Ishikawa (cell line): ENCODE measurements at regions not wholly inside any gene's neighbourhood (a gene's known extent, or its start where the extent isn't known, plus 50 kb on each side); places are given as distances from the start of the nearest gene placed in this dataset.

Source experiments
- CEBPB ChIP-seq: IDR thresholded peaks from 2 replicates; pipeline ENCODE4 v1.6.1; 2012
- CREB1 ChIP-seq: IDR thresholded peaks from 2 replicates; pipeline ENCODE4 v1.6.1; 2012; ENCODE audit warnings: low read depth
- EGR1 ChIP-seq: IDR thresholded peaks from 2 replicates; pipeline ENCODE4 v1.6.1; 2012
- EP300 ChIP-seq: IDR thresholded peaks from 2 replicates; pipeline ENCODE4 v1.6.1; 2012; ENCODE audit warnings: borderline replicate concordance
- FOXM1 ChIP-seq: IDR thresholded peaks from 2 replicates; pipeline ENCODE4 v1.6.1; 2012; ENCODE audit warnings: low read depth, borderline replicate concordance
- MAX ChIP-seq: IDR thresholded peaks from 2 replicates; pipeline ENCODE4 v1.6.1; 2012
- NFIC ChIP-seq: IDR thresholded peaks from 2 replicates; pipeline ENCODE4 v1.6.1; 2012
- RAD21 ChIP-seq: IDR thresholded peaks from 2 replicates; pipeline ENCODE4 v1.6.1; 2012; ENCODE audit warnings: low read depth
- TAF1 ChIP-seq: IDR thresholded peaks from 2 replicates; pipeline ENCODE4 v1.6.1; 2012; ENCODE audit warnings: low read depth, mild to moderate bottlenecking
- TCF12 ChIP-seq: IDR thresholded peaks from 2 replicates; pipeline ENCODE4 v1.6.1; 2012; ENCODE audit warnings: low read depth
- TEAD4 ChIP-seq: IDR thresholded peaks from 2 replicates; pipeline ENCODE4 v1.6.1; 2012
- YY1 ChIP-seq: IDR thresholded peaks from 2 replicates; pipeline ENCODE4 v1.6.1; 2012; ENCODE audit warnings: low read depth
- ZBTB7A ChIP-seq: IDR thresholded peaks from 2 replicates; pipeline ENCODE4 v1.6.1; 2012; ENCODE audit warnings: low read depth
- TF ChIP-seq, protein P1 (sequence below): IDR thresholded peaks from 2 replicates; pipeline ENCODE4 v1.6.1; 2012
- TF ChIP-seq, protein P2 (sequence below): IDR thresholded peaks from 2 replicates; pipeline ENCODE4 v1.6.1; 2012; ENCODE audit warnings: low read depth, mild to moderate bottlenecking

GRCh38 chrX:9343971-9344370 lies 120.9 kb upstream of the TBL1X start:
- TF ChIP-seq TAF1 (no peak), FOXM1 (no peak), MAX (no peak), TEAD4 (no peak), YY1 (no peak), TCF12 (no peak), ZBTB7A (no peak), EP300 (no peak), CEBPB (no peak), CREB1 (no peak), EGR1 (no peak), RAD21 (no peak), NFIC (no peak)
- TF ChIP-seq, protein P1, sequence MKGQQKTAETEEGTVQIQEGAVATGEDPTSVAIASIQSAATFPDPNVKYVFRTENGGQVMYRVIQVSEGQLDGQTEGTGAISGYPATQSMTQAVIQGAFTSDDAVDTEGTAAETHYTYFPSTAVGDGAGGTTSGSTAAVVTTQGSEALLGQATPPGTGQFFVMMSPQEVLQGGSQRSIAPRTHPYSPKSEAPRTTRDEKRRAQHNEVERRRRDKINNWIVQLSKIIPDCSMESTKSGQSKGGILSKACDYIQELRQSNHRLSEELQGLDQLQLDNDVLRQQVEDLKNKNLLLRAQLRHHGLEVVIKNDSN: no peak
- TF ChIP-seq, protein P2, sequence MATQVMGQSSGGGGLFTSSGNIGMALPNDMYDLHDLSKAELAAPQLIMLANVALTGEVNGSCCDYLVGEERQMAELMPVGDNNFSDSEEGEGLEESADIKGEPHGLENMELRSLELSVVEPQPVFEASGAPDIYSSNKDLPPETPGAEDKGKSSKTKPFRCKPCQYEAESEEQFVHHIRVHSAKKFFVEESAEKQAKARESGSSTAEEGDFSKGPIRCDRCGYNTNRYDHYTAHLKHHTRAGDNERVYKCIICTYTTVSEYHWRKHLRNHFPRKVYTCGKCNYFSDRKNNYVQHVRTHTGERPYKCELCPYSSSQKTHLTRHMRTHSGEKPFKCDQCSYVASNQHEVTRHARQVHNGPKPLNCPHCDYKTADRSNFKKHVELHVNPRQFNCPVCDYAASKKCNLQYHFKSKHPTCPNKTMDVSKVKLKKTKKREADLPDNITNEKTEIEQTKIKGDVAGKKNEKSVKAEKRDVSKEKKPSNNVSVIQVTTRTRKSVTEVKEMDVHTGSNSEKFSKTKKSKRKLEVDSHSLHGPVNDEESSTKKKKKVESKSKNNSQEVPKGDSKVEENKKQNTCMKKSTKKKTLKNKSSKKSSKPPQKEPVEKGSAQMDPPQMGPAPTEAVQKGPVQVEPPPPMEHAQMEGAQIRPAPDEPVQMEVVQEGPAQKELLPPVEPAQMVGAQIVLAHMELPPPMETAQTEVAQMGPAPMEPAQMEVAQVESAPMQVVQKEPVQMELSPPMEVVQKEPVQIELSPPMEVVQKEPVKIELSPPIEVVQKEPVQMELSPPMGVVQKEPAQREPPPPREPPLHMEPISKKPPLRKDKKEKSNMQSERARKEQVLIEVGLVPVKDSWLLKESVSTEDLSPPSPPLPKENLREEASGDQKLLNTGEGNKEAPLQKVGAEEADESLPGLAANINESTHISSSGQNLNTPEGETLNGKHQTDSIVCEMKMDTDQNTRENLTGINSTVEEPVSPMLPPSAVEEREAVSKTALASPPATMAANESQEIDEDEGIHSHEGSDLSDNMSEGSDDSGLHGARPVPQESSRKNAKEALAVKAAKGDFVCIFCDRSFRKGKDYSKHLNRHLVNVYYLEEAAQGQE: no peak

DNA sequence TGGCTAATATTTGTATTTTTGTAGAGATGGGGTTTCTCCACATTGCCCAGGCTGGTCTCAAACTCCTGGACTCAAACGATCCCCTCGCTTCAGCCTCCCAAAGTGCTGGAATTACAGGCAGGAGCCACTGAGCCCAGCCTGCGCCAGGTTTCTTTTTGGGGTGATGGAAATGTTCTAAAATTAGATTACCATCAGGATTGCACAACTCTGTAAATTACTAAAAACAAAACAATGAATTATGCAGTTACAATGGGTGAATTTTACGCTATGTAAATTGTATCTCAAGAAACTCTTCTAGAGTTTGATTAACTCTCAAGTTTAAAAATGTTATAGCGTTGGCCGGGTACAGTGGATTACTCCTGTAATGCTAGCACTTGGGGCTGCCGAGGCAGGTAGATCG lies 118.9 kb upstream of the TBL1X start:
- TF ChIP-seq TCF12: no peak
- TF ChIP-seq FOXM1: no peak
- TF ChIP-seq, protein P2: no peak
- TF ChIP-seq EGR1: no peak
- TF ChIP-seq RAD21: no peak
- TF ChIP-seq, protein P1: no peak
- TF ChIP-seq CEBPB: no peak
- TF ChIP-seq YY1: no peak
- no peak for TF ChIP-seq CREB1
- no peak for TF ChIP-seq MAX
- TF ChIP-seq TEAD4: no peak
- TF ChIP-seq EP300: no peak
- no peak for TF ChIP-seq NFIC

DNA sequence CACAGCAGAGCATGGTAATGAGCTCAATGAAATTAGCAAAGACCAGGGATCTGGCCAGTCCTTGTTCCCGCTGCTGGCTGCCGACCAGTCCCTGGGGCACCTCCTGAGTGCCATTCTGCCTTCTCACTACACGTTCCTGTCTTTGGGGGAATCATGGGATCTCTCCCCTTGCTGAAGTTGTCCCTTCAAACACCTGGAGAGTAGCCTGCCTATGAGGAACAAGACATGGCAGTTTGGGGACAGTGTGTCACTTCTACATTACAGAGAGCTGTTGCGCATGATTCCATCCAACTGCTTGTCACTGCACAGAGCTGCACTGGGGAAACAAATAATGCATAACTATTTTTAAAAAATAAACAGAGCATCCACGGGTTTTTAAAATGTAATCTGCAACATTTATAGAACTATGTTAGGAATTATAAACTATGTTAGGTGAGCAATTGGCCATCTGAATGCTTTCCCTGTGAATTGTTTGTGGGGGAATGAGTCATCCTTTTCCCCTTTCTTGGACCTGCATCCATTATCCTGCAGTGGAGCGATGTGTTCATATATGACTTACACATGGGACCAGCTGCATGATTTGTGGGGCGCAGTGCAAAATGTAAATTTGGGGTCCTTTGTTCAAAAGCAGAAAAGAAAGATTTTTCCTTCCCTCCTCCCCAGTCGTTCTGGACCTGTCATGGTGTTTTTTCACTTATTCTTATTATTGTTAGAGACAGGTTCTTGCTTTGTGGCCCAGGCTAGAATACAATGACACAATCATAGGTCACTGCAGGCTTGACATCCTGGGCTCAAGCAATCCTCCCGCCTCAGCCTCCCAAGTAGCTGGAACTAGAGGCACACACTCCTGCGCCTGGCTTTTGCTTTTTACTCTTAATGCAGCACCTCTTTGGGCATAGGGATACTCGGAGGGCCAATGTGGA lies 115.0 kb upstream of the TBL1X start:
- TF ChIP-seq RAD21 (no peak), CEBPB (no peak), TAF1 (no peak), EGR1 (no peak), NFIC (no peak), YY1 (no peak), TCF12 (no peak), TEAD4 (no peak), ZBTB7A (no peak)
- TF ChIP-seq, protein P2: no peak
- TF ChIP-seq, protein P1: no peak

DNA sequence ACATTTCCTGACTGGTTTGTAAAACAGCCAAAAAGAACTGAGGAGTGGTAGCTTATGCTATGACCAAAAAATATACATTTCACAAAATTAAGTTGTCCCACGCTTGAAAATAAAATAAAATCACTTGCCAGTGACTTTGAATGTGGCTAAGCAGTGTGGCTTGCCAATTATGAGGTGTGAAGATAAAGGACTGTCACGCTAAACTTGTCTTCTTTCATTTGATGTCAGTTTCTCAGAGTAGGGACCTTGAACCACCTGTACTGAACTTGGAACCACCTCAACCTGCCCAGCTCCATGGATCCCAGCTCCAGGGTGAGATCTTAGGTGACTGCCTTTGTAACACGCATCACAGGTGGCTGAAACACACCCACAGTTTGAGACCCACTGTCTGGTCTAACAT lies 113.7 kb upstream of the TBL1X start:
- TF ChIP-seq MAX (no peak), TCF12 (no peak), FOXM1 (no peak), CEBPB (no peak), ZBTB7A (no peak), TAF1 (no peak), CREB1 (no peak), EGR1 (no peak), RAD21 (no peak), TEAD4 (no peak), NFIC (no peak), EP300 (no peak), YY1 (no peak)
- TF ChIP-seq, protein P1: no peak
- TF ChIP-seq, protein P2: no peak
